HG02973 (cell line): ENCODE measurements at regions not wholly inside any gene's neighbourhood (a gene's known extent, or its start where the extent isn't known, plus 50 kb on each side); places are given as distances from the start of the nearest gene placed in this dataset.

ENCODE experiments used
- ATAC-seq: cut with Tn5 transposase; IDR thresholded peaks from one replicate; pipeline ENCODE4 v1.9.1; 2021; ENCODE audit warnings: moderate library complexity; ENCODE audit not compliant: unreplicated experiment

DNA sequence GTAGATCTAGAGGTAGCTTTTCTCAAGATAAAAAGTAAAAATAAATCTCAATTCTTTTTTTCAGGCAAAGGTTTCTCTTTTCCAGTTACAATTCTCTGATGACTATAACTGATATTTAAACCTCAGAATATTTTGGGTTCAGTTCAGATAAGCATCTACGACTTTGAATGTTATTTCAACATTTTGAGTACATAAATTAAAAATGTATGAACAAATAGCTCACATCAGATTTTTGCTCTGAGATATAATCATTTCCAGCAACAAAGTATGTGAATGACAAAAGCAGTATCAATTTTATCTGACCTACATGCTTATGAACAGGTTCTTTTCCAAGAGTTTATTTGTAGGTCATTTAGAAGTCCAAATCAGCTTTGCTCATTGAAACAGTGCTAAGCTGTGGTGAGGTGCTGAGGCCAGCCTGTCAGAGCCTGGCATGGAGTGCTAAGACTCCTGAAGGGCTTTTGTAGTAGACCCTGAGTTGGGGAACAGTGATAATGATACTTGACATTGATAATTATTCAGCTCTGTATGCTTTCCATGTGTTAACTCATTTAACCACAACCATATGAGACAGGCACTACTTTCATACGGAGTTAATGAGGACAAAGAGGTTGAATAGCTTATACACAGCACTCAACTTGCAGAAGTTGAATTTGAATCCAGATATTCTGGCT is 205.0 kb upstream of the DCN start:
- no peak for ATAC-seq

DNA sequence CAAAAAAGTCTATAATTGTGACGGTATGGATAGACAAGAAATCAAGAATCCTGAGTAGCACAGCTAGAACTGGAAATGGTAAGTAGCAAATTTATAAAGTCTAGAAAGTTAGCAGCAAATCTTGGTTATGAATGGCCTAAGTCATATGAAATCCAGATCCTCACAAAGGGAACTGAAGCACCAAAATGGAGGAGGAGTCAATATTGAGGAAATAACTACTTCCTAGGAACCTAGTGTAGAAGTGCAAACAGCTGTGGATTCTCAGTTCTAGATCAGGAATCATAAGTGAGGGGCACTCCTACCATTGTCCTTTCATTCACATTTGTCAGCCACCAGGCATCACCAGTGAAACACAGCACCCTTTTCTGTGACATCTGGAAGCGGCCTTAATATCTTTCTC is 202.2 kb upstream of the DCN start:
- ATAC-seq: no peak

DNA sequence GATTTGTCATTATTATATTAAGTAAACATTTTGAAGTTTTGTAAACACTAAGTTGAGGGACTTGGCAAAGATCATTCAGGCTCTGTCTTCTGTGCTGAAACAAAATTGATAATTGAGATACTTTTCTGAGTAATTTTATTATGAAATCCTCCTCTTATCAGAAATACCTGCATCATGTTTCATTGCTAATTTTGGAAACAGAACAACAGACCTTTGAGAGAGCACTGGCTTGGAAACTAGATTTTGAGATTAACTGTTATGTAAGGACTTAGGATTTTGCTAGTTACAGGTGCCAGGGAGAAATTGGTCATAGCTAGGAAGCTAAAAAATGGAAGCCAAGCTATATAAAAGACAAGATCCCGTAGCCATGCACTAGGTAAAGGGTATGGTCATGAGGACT is 201.7 kb upstream of the DCN start:
- ATAC-seq: no peak

DNA sequence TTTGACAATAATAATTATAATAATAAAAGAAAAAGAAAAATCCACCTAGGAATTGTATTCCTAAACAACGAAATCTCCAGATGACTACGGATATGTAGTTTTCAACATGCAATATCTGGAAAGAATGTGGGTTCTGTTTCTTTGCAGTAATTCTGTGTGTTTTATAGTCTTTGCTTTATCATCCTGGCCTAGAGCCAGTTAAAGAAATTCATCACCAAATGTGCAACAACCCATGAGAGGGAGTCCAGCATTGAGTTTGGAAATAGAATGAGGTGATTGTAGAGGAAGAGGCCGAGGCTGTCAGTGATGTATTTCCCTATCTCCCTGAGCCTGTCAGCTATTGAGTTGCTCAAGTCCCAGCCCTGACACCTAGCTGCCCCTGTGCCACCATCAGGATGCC is 200.5 kb upstream of the DCN start:
- no peak for ATAC-seq

DNA sequence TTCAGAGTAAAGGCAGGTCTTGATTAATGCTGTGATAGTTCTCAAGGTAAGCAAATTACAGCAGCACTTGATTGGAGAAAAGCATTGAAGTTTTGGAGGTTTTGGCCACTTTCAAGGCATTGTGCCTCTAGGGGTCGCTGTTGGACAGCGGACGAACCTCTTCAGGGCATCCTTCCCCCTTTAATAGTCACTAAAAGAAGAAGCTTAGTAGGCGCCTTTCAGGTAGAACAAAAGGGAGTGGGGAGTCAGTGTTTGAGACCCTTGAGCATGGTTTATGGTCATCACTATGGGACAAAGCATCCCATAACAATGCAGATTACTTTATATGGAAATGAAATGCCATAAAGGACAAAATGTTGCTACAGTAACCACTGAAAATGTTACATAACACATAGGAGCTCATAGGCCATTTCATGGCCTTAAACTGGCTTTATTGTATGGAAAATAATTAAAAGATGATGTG is 199.5 kb upstream of the DCN start:
- peak; percentile 84 for ATAC-seq

DNA sequence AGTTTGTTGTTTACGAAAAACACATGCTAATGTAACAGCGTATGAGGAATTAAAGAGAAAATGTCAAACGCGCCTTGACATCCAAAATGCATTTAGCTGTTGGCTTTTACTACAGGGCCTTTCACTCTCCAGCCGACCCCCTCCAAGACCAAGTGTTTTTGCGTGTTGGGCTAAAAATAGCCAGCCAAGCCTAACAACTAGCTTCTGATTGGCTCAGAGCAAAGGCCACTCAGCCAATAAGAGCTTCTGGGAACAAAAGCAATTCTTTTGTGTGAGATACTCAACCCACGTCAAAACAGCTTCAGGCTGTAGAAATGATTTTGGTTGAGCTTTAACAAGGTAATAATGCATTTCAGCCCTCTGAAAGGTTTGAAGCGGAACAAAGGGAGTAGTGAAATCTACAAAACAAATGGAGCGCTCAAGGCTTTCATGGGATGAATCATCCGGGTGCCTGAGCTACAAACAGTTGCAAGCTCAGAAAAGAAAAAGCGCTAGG is 198.7 kb upstream of the DCN start:
- peak; percentile 56 for ATAC-seq

DNA sequence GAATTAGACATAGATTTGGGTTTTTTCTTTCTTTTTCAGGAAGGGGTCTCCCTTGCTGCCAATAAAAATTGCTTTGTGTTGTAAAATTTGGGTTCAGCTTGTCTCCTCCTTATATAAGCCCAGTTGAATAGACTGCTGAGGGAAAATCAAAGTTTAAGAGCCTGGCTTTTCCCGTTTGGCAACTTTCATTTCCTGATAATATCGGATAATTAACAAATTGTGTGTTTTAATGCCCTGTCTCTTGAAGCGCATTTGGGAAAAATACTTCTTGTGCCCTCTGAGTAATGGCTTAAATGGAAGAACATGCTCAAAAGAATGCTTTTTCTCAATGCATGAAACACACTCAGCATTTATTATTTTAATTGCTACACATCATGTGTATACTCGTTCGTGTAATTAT is 198.0 kb upstream of the DCN start:
- ATAC-seq: no peak

DNA sequence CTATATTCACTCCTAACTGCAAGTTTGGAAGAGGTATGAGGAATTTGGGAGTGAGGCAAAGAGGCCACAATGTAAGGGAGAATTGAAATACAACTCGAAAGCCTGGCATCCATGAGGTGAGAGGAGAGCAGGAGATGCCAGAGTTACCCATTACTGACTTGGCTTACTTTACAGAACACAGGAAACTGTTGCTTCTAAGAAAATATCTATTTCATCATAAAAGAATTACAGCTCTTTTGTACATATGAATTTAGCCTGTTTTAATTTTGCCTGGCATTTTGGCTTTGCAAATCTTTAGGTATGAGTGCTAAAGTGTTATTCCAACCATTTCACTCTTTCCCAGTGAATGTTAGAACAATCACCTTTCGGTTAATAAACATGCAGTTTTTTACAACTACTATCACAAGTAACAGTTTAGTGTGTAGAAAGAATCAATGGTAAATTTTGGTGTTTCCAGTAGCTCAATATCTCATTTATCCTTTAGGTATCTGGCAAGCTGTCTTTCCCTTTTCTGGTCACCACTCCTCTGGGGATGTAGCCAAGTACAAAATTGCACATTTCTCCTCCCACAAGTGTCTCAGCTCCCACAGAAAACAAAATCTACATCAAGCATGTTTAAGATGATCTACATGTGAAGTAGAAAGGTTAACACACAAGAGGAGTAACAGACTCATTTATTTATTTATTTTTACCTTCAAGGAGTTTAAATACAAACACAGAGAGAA is 196.6 kb upstream of the DCN start:
- ATAC-seq: no peak

DNA sequence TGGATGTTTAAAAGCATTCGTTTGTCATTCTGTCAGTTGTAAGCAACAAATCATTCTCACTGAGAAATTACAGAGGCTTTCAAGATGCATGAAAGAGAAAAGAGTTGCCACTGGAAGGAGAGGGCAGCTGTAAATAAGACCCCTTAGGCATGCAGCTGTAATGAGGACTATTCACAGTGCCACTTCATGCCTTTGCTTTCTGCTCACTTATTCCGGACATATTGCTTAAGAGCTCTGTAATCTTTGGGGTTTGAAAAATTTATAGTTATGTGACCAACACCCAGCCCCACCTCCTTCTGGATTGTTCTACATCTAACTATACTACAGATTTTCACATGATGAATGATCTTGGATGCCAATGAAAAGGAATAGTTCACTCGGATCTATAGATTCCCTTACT is 194.8 kb upstream of the DCN start:
- no peak for ATAC-seq

DNA sequence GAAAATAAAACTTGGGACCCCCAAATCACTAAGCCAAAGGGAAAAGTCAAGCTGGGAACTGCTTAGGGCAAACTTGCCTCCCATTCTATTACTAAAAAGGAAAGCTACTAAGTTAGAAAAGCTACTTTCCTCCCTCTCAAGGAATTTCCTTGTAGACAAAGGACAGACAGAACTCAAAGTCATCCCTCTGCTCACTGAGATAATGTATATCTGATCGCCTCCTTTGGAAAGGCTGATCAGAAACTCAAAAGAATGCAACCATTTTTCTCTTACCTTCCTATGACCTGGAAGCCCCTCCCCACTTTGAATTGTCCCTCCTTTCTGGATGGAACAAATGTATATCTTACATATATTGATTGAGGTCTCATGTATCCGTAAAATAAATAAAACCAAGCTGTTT is 190.5 kb upstream of the DCN start:
- ATAC-seq: no peak

DNA sequence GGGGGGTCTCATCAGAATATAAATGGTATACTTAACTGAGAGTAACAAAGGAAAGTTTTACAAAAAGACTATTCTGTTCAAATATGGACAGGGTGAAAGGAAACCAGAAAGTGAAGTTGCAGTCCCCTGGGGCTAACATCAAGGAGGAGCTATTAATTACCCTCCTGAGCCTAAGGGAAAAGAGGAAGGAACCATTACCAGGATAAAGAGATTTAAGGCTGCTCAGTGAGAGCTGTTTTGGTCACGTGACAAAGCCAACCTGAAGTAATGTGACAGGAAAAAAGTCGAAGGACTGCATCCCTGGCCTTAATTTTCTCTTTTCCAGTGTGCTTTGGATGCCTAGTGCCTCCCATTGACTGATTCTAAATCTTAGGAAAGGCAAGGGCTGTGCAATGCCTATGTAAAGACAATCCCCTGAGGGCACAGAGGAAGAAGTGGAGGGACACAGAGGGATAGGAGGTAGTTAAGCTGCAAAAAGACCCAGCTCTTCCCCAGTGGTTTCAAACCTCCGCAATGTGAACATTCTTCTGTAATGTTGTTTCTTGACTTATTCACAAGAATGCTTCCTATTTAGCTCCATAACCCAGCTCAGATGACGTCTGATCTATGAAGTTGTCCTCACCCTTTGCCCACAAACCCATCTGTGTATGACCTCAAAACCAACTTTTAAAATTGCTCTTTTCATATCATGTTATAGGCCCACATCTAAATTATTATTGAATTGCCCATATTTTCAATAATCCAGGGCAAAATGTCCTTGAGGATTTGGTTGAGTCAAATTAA is 187.7 kb upstream of the DCN start:
- no peak for ATAC-seq

DNA sequence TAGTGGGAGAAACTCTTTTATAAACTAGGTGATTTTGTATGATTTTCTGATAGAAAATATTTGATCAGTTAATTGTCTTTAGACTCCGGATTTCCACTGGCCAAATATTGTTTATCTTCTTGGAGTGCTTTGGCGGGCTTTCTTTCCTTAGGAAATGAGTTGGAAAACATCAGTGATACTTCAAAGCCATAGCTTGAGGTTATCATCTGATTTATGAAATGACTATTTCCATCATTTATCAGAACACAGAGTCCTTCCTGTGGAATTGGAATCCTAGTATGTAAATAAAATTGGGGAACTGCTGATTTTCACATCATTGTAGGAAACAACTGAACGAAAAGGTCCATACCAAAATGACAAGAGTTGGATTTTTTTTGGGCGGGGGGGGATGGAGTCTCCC is 186.0 kb upstream of the DCN start:
- no peak for ATAC-seq

DNA sequence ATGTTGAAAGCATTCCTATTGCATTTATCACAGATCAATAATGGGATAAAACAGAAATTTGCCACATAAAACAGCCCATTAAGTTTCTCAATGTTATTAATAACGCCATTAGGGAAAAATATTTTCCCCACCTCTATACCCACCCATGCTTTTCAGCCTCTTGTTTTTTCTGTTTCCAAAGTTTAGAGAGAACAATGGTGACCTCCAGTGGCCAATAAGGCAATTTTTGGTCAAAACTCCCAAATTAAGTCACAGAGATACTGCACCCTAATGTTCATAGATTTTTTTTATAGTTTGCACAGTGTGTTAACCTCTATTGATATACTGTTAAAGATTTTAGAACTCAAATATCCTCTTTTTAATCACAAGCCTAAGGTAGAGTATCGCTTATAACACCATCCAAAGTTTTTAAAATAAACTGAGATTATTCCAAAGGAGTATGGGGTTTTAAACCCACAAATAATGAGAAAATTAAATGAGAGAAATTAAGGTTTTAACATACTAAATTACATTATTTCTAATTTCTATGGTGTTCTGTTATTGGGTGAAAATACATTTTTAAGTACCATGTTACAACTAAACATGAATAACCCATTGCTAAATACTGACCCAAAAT is 184.7 kb upstream of the DCN start:
- ATAC-seq: no peak

DNA sequence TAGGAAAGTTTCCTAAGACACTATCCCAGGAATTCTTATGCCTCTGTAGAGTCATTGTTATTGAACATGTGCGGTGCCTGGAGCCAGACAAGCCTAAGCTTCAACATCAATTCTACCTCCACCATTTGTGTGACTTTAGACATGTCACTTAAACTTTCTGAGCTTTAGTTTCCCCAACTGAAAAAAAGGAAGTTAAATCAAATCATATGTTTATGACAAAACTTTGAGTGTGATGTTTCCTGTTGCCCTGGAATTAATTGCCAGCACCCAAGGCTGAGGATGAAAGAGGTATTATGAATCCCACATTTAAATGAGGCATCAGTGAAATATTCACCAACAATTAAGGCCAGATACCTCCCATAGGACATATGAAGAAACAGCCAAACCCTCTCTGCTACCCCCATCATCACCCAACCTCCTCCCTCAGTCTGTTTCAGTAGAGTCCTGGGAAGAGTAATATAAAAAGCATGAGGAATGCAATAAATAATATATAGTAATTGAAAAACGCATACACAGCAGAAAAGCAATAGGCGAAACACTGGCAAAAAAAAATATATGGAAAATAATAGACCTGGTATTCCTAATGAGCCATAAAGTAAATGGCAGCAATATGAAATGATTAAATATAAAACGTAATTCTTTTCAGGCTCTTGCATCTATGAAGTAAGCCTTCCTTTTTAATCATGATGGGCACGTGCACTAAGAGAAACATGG is 182.0 kb upstream of the DCN start:
- ATAC-seq: no peak

DNA sequence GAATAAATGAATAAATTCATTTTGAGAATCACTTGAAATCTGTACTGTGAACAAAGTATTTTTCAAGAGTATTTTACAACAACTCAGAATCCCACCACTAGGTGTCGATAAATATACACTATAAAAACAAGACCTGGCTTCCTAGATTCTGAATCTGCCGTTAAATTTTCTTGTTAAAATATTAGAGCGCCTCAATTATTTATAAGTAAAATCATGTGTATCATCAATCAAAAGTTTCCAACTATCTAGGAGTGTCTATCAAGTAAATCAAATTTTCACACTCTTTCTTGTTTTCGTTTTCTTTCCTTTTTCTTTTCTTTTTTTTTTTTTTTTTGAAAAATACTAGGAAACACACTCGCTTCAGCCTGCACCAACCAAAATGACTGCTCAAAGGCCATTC is 179.2 kb upstream of the DCN start:
- no peak for ATAC-seq

DNA sequence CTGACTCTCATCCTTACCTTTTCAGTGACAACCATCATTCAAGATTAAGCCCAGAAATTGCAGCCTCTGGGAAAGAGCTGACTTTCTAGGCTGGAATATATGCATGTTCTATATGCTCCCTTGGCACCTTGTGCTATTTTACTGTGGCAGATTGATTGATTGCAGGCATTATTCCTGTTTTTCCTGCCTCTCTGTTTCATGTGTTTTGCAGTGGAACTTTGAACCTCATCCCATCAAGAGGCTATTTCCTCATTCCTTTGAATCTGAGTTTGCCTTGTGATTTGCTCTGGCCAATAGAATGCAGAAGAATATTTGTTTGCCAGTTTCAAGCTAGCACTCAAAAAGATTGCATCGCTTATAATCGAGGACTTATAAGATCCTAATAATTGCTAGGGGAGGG is 174.8 kb upstream of the DCN start:
- ATAC-seq: no peak

DNA sequence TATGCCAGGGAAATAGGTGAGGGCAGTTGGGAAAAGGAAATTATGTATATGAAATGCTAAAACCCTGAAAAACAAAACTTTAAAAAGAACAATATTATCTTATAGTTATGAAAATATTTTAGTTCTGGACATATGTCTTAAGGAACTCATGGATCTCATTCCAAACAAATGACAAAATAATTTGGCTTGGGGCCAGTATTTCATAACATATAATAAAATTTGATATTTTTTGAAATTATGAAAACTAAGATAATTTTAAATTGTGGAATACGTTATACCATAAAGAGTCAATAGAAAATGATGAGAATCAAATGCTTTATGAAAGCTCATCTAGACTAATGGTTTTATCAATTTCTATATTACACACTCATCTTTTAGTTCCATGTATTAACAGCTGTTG is 173.8 kb upstream of the DCN start:
- no peak for ATAC-seq

DNA sequence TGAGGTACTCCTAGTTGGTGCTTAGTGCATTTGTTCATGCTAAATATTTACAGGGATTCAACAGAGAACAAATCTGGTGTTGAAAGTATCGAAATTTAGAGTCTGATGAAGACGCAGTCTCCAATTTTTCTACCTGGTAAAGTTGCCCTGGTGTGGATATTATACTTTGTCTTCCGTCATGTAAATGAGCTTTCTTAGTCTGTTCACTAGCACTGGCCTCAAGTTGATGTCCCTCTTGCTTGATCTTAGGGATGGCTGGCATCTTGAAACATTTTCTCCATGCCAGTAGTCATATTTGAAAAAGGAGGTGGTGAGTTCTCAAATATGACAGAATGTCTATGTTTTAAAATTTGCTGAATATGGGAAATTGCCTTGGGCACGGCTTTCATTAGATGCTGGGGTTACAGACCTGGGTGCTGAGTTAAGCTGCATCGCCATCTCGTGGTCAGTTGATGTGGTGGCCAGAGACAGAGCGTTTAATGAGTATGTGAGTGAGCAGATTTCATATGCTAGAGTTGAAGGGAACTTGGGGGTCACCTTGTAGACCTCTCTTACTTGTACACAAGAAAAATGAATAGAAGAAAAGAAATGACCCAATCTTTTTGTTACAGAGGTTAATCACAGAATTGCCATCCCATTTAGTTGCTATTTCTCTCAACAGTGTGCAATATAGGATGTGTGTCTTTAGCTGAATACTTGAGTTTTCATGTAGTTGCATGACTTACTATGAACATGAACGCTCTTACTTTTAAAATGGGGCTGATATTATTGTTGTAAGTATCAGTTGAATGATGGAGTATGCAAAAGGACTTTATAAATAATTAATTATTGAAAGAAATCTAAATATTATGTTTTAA is 172.8 kb upstream of the DCN start:
- peak; percentile 93 for ATAC-seq

DNA sequence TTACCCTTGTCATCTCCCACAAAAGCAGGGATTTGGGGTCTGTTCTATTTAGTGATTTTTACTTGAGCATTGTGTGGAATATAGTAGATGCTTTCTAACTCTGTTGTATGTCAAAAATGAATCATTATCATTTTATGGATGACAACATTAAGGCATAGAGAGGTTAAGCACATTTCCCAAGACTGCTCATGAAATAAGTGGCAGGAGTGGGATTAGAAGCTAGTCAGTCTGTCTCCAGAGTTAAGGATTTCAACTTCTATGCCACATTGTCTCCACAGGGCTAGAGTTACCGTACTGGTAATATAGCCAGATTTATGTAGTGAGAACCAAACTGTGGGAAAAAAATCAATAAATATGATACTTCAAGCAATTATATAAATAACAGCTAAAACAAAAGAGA is 170.6 kb upstream of the DCN start:
- ATAC-seq: no peak

DNA sequence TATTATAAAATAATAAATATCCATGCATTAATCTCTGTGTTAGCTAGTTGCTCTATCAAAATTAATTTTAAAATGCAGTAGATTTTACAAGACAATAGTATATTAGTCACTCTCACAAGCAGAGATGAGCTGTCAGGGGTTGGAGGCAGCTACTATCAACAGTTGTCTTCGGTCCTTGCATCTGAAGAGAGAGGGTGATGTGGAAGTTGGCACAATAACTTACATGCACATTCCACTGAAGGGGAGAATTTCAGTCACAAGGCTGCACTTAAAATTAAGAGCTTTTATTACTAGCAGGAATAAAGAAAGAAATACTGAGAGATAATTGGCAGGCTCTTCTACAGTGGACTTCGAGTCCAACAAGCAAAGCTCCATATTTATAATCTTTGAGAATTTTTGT is 166.9 kb upstream of the DCN start:
- ATAC-seq: no peak
